ENCODE measurements at regions not wholly inside any gene's neighbourhood (a gene's known extent, or its start where the extent isn't known, plus 50 kb on each side); places are given as distances from the start of the nearest gene placed in this dataset.
A peak's percentile ranks its signal among the peaks of the same experiment; 100 is the strongest.

- H3K27me3 ChIP-seq, result peaks cover 0 to 10% (median 0%) of the 10 kb centered on the region in 9 donors
- 55 to 76% (median 58%) methylated on average over 27 to 28 of the region's 28 CpGs for WGBS, 4 donors
- peaks cover 0 to 14% (median 0%) of the 10 kb centered on the region in 12 donors for H3K4me1 ChIP-seq
- TF ChIP-seq POLR2A (IDR thresholded peaks at IDR 0.05) (no peak), CTCF (IDR thresholded peaks at IDR 0.05) (no peak)
- no peak overlapping the region for H3K27ac ChIP-seq
- H3K36me3 ChIP-seq, result no peaks in the 10 kb centered on the region
- peak in 1 of 5 donors; percentile 27 for DNase-seq
- intact Hi-C loops (cut with DNase I), result loop anchor here in 2 of 10 donors (10.0 kb wide), 2 partner anchors 59 to 79 kb away; no protein-coding TSS in a partner anchor
- H3K9me3 ChIP-seq, result peaks cover 0 to 29% (median 8%) of the 10 kb centered on the region in 12 donors
- no peak for ATAC-seq
- no peak overlapping the region for H3K4me3 ChIP-seq
These were observed 107.6 kb upstream of the COL5A1 start for GRCh38 chr9:134533850-134534588.

- 85 to 89% (median 88%) methylated on average over 12 of the region's 12 CpGs for WGBS, 4 donors
- Histone ChIP-seq H3K4me3 (no peak overlapping the region), H3K27ac (no peak overlapping the region), H3K4me1 (peaks cover 0 to 18% (median 0%) of the 10 kb centered on the region in 12 donors), H3K9me3 (peaks cover 0 to 23% (median 7%) of the 10 kb centered on the region in 12 donors), H3K36me3 (no peaks in the 10 kb centered on the region), H3K27me3 (peaks cover 0 to 10% (median 0%) of the 10 kb centered on the region in 9 donors)
- intact Hi-C loops (cut with DNase I), result loop anchor here in 2 of 10 donors (10.0 kb wide), 2 partner anchors 60 to 80 kb away; no protein-coding TSS in a partner anchor
- DNase-seq, result no peak
- no peak for ATAC-seq
- no peak for TF ChIP-seq POLR2A (IDR thresholded peaks at IDR 0.05)
- no peak for TF ChIP-seq CTCF (IDR thresholded peaks at IDR 0.05)
These were observed 106.9 kb upstream of the COL5A1 start for GRCh38 chr9:134534661-134535080.

- no peak for ATAC-seq
- H3K9me3 ChIP-seq, result peaks cover 0 to 18% (median 5%) of the 10 kb centered on the region in 12 donors
- peaks cover 0 to 18% (median 0%) of the 10 kb centered on the region in 12 donors for H3K4me1 ChIP-seq
- TF ChIP-seq POLR2A (IDR thresholded peaks at IDR 0.05) (no peak), CTCF (IDR thresholded peaks at IDR 0.05) (no peak)
- 91 to 94% (median 92%) methylated on average over 9 of the region's 9 CpGs for WGBS, 4 donors
- intact Hi-C loops (cut with DNase I), result loop anchor here in 2 of 10 donors (10.0 kb wide), 2 partner anchors 60 to 80 kb away; no protein-coding TSS in a partner anchor
- no peak overlapping the region for H3K4me3 ChIP-seq
- peaks cover 0 to 10% (median 0%) of the 10 kb centered on the region in 9 donors for H3K27me3 ChIP-seq
- no peaks in the 10 kb centered on the region for H3K36me3 ChIP-seq
- H3K27ac ChIP-seq, result no peak overlapping the region
- DNase-seq, result peak in 1 of 5 donors; percentile 4
These were observed 106.4 kb upstream of the COL5A1 start for GRCh38 chr9:134535171-134535570.

Measured in heart left ventricle (tissue), 16 donors.